ENCODE measurements at regions not wholly inside any gene's neighbourhood (a gene's known extent, or its start where the extent isn't known, plus 50 kb on each side); places are given as distances from the start of the nearest gene placed in this dataset.

GRCh38 chr4:189032606-189033338, 893.5 kb downstream of the TRIML1 start:
- Histone ChIP-seq H3K4me3 (ENCODE audit: low read length in 3 of 3) (no peak overlapping the region), H3K27me3 (ENCODE audit: control insufficient read depth, insufficient read depth, low read length) (no peaks in the 10 kb centered on the region), H3K9ac (ENCODE audit: low read length in 3 of 3) (no peak overlapping the region), H3K27ac (ENCODE audit: low read depth in 2 of 2, low read length in 2 of 2) (no peak overlapping the region), H3K9me3 (ENCODE audit: control insufficient read depth in 2 of 3, insufficient read depth in 1 of 3, low read length in 3 of 3) (no peaks in the 10 kb centered on the region), H3K36me3 (ENCODE audit: control insufficient read depth in 2 of 3, insufficient read depth in 3 of 3, low read length in 3 of 3) (no peaks in the 10 kb centered on the region), H3K4me1 (ENCODE audit: control insufficient read depth in 2 of 3, insufficient read depth in 2 of 3, low read depth in 1 of 3, low read length in 3 of 3) (no peaks in the 10 kb centered on the region)
- FAIRE-seq (no peak), DNase-seq (no peak)
- TF ChIP-seq, protein P1, sequence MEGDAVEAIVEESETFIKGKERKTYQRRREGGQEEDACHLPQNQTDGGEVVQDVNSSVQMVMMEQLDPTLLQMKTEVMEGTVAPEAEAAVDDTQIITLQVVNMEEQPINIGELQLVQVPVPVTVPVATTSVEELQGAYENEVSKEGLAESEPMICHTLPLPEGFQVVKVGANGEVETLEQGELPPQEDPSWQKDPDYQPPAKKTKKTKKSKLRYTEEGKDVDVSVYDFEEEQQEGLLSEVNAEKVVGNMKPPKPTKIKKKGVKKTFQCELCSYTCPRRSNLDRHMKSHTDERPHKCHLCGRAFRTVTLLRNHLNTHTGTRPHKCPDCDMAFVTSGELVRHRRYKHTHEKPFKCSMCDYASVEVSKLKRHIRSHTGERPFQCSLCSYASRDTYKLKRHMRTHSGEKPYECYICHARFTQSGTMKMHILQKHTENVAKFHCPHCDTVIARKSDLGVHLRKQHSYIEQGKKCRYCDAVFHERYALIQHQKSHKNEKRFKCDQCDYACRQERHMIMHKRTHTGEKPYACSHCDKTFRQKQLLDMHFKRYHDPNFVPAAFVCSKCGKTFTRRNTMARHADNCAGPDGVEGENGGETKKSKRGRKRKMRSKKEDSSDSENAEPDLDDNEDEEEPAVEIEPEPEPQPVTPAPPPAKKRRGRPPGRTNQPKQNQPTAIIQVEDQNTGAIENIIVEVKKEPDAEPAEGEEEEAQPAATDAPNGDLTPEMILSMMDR (IDR thresholded peaks at IDR 0.05; ENCODE audit: borderline replicate concordance, extremely low read depth, insufficient read depth): no peak
- intact Hi-C loops (cut with DNase I): no loop called here

- no peak overlapping the region for H3K4me3 ChIP-seq (ENCODE audit: low read length in 3 of 3)
- H3K27ac ChIP-seq (ENCODE audit: low read depth in 2 of 2, low read length in 2 of 2): no peak overlapping the region
- intact Hi-C loops (cut with DNase I): no loop called here
- no peaks in the 10 kb centered on the region for H3K27me3 ChIP-seq (ENCODE audit: control insufficient read depth, insufficient read depth, low read length)
- H3K9me3 ChIP-seq (ENCODE audit: control insufficient read depth in 2 of 3, insufficient read depth in 1 of 3, low read length in 3 of 3): no peaks in the 10 kb centered on the region
- H3K36me3 ChIP-seq (ENCODE audit: control insufficient read depth in 2 of 3, insufficient read depth in 3 of 3, low read length in 3 of 3): no peaks in the 10 kb centered on the region
- FAIRE-seq: no peak
- DNase-seq: no peak
- TF ChIP-seq, protein P1 (IDR thresholded peaks at IDR 0.05; ENCODE audit: borderline replicate concordance, extremely low read depth, insufficient read depth): no peak
- H3K9ac ChIP-seq (ENCODE audit: low read length in 3 of 3): no peak overlapping the region
- no peaks in the 10 kb centered on the region for H3K4me1 ChIP-seq (ENCODE audit: control insufficient read depth in 2 of 3, insufficient read depth in 2 of 3, low read depth in 1 of 3, low read length in 3 of 3)
Measured at GRCh38 chr4:189033801-189034347, 894.6 kb downstream of the TRIML1 start.

- H3K36me3 ChIP-seq (ENCODE audit: control insufficient read depth in 2 of 3, insufficient read depth in 3 of 3, low read length in 3 of 3): no peaks in the 10 kb centered on the region
- no peak overlapping the region for H3K4me3 ChIP-seq (ENCODE audit: low read length in 3 of 3)
- no peak overlapping the region for H3K9ac ChIP-seq (ENCODE audit: low read length in 3 of 3)
- TF ChIP-seq, protein P1 (IDR thresholded peaks at IDR 0.05; ENCODE audit: borderline replicate concordance, extremely low read depth, insufficient read depth): no peak
- DNase-seq (no peak), FAIRE-seq (no peak)
- H3K27me3 ChIP-seq (ENCODE audit: control insufficient read depth, insufficient read depth, low read length): no peaks in the 10 kb centered on the region
- intact Hi-C loops (cut with DNase I): no loop called here
- no peaks in the 10 kb centered on the region for H3K9me3 ChIP-seq (ENCODE audit: control insufficient read depth in 2 of 3, insufficient read depth in 1 of 3, low read length in 3 of 3)
- H3K27ac ChIP-seq (ENCODE audit: low read depth in 2 of 2, low read length in 2 of 2): no peak overlapping the region
- no peaks in the 10 kb centered on the region for H3K4me1 ChIP-seq (ENCODE audit: control insufficient read depth in 2 of 3, insufficient read depth in 2 of 3, low read depth in 1 of 3, low read length in 3 of 3)
Measured at GRCh38 chr4:189035091-189035490, 895.9 kb downstream of the TRIML1 start.
